Right atrium auricular region (tissue), 2 donors: ENCODE measurements at regions not wholly inside any gene's neighbourhood (a gene's known extent, or its start where the extent isn't known, plus 50 kb on each side); places are given as distances from the start of the nearest gene placed in this dataset.

Experiments used
- DNase-seq: peaks from one replicate; pipeline ENCODE4 v3.0.0-alpha.2; 2019; ENCODE audit warnings: low spot score
- H3K27ac ChIP-seq, 2 donors: fragments of 200-600 bp; sonication (generic); 1 replicate in 1 of 2; 2 replicates in 1 of 2; pipeline ENCODE4 v1.5.1; 2016 to 2019
- H3K27me3 ChIP-seq, 2 donors: fragments of 200-600 bp; sonication (generic); one replicate each; pipeline versions ENCODE4 v1.5.1 to v1.6.0; 2017 to 2019
- H3K36me3 ChIP-seq: fragments of 200-600 bp; sonication (generic); one replicate; pipeline ENCODE4 v1.5.1; 2016
- H3K4me1 ChIP-seq, 2 donors: fragments of 200-600 bp; sonication (generic); one replicate each; pipeline versions ENCODE4 v1.5.1 to v1.6.0; 2017 to 2019
- H3K4me3 ChIP-seq, 2 donors: fragments of 200-600 bp; sonication (generic); 1 replicate in 1 of 2; 2 replicates in 1 of 2; pipeline ENCODE4 v1.5.1; 2017 to 2019; ENCODE audit warnings: mild to moderate bottlenecking in 1 of 2, moderate library complexity in 1 of 2
- H3K9me3 ChIP-seq, 2 donors: fragments of 200-600 bp; sonication (generic); one replicate each; pipeline ENCODE4 v1.5.1; 2019
- TF ChIP-seq, protein P1 (sequence below), 2 donors: fragments of 200-600 bp; sonication (generic); IDR thresholded peaks; one replicate each; pipeline ENCODE4 v1.5.1; 2019; ENCODE audit warnings: antibody characterized with exemption in 2 of 2

DNA sequence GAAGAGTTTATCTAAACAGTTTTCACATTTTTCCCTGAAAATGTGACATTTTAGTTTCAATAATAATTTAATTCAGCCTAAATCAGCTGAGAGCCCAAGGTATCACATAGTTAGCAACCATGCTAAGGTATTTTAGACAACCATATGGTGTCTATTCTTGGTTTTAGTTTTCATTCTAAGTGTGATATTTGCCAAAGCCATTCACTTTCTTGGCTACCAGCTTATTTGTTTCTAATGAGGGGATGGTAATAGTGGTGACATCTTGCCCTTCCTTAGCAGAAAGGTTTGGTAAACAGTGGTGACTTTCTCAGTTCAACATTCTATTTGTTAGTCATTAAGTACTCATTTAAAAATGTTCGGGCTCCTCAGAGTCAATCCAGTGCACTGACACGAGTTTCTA is 854.9 kb upstream of the HTR2C start:
- Histone ChIP-seq H3K36me3 (no peaks in the 10 kb centered on the region), H3K4me3 (no peak overlapping the region), H3K27me3 (no peaks in the 10 kb centered on the region), H3K27ac (no peak overlapping the region), H3K9me3 (peaks cover 0 to 7% of the 10 kb centered on the region in 2 donors), H3K4me1 (no peaks in the 10 kb centered on the region)
- no peak for DNase-seq
- TF ChIP-seq, protein P1, sequence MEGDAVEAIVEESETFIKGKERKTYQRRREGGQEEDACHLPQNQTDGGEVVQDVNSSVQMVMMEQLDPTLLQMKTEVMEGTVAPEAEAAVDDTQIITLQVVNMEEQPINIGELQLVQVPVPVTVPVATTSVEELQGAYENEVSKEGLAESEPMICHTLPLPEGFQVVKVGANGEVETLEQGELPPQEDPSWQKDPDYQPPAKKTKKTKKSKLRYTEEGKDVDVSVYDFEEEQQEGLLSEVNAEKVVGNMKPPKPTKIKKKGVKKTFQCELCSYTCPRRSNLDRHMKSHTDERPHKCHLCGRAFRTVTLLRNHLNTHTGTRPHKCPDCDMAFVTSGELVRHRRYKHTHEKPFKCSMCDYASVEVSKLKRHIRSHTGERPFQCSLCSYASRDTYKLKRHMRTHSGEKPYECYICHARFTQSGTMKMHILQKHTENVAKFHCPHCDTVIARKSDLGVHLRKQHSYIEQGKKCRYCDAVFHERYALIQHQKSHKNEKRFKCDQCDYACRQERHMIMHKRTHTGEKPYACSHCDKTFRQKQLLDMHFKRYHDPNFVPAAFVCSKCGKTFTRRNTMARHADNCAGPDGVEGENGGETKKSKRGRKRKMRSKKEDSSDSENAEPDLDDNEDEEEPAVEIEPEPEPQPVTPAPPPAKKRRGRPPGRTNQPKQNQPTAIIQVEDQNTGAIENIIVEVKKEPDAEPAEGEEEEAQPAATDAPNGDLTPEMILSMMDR (IDR thresholded peaks at IDR 0.05): no peak

DNA sequence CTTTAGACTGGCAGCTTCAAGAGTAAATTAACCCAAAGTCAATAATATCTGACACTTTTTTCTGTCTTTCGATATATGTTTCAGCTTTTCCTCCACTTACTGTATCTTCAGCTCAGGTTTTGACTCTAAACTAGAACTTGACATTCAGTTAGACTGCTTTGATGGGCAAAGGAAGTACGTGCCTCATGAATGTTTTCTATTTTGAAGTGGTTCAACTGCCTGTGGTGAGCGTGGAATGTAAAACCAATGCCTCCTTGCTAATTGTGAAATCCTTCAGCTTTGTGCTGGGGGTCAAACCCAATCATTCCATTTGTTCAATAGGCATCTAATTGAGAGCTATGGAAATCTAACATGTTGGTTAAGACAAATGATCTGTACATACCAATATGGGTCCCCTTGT is 857.0 kb upstream of the HTR2C start:
- no peak for DNase-seq
- Histone ChIP-seq H3K27ac (no peak overlapping the region), H3K4me3 (no peak overlapping the region), H3K4me1 (no peaks in the 10 kb centered on the region), H3K9me3 (peaks cover 0 to 7% of the 10 kb centered on the region in 2 donors), H3K27me3 (no peaks in the 10 kb centered on the region), H3K36me3 (no peaks in the 10 kb centered on the region)
- TF ChIP-seq, protein P1 (IDR thresholded peaks at IDR 0.05): no peak

DNA sequence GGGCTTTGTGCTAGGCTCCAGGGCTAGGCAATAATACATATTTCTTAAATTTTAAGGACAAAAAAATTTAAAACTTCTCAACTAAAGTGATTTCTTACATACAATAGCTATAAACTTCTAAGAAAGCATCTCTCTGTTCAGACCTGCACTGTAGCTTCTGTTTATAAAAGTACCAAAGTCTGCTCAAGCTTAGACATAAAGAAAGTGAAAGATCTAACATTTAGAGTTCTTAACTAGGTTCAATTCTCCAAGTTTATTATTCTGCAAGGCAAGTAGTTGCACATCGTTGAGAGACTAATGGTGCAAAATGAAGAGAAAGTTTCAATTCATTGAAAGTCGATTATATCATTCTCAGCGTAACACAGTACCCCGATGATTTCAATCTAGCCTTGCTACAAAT is 857.4 kb upstream of the HTR2C start:
- H3K27ac ChIP-seq: no peak overlapping the region
- no peak overlapping the region for H3K4me3 ChIP-seq
- TF ChIP-seq, protein P1 (IDR thresholded peaks at IDR 0.05): no peak
- no peaks in the 10 kb centered on the region for H3K36me3 ChIP-seq
- H3K4me1 ChIP-seq: no peaks in the 10 kb centered on the region
- no peak for DNase-seq
- no peaks in the 10 kb centered on the region for H3K27me3 ChIP-seq
- H3K9me3 ChIP-seq: peaks cover 0 to 6% of the 10 kb centered on the region in 2 donors

DNA sequence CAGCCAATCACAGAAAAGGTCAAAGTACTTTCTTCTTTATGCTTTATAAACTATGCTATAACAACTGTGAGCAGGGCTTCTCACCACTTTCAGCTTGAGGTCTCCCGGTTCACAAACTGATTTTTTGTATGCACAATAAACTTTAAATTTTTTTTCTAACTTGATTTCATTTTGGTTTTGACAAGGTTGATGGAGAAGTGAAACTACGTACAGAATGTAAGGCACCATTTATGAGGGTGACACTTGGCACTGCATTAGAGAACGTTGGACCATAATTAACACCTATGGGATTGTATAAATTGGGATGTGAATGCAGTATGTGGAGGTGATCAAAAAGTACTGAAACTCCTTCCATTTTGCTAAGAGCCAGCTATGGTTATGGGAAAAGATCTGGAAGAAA is 857.9 kb upstream of the HTR2C start:
- TF ChIP-seq, protein P1 (IDR thresholded peaks at IDR 0.05): no peak
- H3K27me3 ChIP-seq: no peaks in the 10 kb centered on the region

DNA sequence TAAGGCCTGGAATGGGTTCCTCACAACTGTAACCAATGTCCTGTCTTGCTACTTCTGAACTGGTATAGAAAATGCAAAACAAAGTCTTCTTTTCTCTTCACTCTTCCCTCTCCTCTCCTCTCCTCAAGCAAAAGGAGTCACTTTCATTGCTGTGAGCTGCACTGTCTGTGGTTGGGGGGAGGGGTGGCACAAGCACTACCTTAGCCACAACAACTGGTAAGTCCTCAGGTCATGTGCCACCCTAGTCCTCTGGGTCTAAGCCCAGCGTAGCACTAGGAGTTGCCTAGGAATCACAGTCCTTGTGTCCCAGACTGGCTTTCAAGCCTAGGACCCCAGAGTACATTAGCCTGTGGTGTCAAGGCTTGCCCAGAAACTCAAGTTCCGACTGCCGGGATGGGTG is 859.3 kb upstream of the AMOT start:
- Histone ChIP-seq H3K9me3 (no peaks in the 10 kb centered on the region), H3K4me1 (no peaks in the 10 kb centered on the region), H3K4me3 (no peak overlapping the region), H3K36me3 (no peaks in the 10 kb centered on the region), H3K27ac (no peak overlapping the region), H3K27me3 (no peaks in the 10 kb centered on the region)
- no peak for DNase-seq
- TF ChIP-seq, protein P1 (IDR thresholded peaks at IDR 0.05): no peak

More for the DNA sequence above, 857.9 kb upstream of the HTR2C start:
- Histone ChIP-seq H3K36me3 (no peaks in the 10 kb centered on the region), H3K9me3 (peaks cover 0 to 2% of the 10 kb centered on the region in 2 donors), H3K4me3 (no peak overlapping the region), H3K4me1 (no peaks in the 10 kb centered on the region), H3K27ac (no peak overlapping the region)
- no peak for DNase-seq

DNA sequence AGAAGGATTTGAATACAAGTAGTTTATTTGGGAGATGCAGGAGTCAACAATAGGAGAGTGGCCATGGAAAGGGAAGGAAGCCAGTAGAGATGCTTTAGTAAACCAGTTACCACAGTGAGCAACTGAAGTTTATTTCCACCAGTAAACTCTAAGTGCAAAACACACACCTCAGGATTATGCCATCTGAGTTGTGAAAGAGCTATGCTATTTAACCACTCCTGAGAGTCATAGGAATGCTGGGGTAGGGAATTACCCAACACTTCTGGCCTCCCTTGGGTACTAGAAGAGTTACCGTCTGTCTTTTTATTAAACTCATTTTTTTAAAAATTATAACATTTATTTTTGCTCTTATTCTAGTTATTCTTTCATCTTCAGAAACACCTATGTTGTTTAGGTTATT is 834.6 kb upstream of the AMOT start:
- Histone ChIP-seq H3K4me3 (no peak overlapping the region), H3K27ac (no peak overlapping the region), H3K36me3 (no peaks in the 10 kb centered on the region), H3K27me3 (no peaks in the 10 kb centered on the region), H3K9me3 (no peaks in the 10 kb centered on the region), H3K4me1 (no peaks in the 10 kb centered on the region)
- DNase-seq: no peak
- TF ChIP-seq, protein P1 (IDR thresholded peaks at IDR 0.05): no peak
